ENCODE measurements at regions not wholly inside any gene's neighbourhood (a gene's known extent, or its start where the extent isn't known, plus 50 kb on each side); places are given as distances from the start of the nearest gene placed in this dataset.

DNA sequence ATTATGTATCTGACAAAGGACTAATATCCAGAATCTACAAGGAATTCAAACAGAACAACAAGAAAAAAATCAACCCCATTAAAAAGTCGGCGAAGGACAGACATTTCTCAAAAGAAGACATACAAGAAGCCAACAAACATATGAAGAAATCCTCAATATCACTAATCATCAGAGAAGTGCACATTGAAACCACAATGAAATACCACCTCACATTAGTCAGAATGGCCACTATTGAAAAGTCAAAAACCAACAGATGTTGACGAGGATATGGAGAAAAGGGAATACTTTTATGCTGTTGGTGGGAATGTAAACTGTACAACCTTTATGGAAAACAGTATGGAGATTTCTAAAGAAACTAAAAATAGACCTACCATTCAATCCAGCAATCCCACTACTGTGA lies 233.1 kb upstream of the PLSCR5 start:
- DNase-seq (ENCODE audit: low spot score) = no peak

GRCh38 chr3:146834917-146835316 lies 229.8 kb upstream of the PLSCR5 start:
- DNase-seq (ENCODE audit: low spot score) = no peak

GRCh38 chr3:146832857-146833458 lies 227.8 kb upstream of the PLSCR5 start:
- DNase-seq (ENCODE audit: low spot score) = no peak

DNA sequence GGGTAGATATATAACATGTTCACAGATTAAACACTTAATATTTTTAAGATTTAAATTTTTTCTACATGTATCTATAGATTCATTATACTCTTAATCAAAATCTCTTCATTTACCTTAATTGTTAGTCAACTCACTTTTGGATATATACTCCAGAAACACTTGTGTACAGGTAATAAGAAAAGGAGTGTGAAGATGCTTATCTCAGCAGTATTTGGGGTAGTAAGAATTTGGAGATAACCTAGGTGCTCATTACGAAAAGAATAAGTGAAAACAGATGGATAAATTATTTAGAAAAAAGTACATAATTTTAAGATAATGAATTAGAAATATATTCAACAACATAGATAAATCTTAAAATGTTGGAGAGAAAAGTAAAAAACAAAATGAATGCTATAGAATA lies 226.5 kb upstream of the PLSCR5 start:
- no peak for DNase-seq (ENCODE audit: low spot score)

DNA sequence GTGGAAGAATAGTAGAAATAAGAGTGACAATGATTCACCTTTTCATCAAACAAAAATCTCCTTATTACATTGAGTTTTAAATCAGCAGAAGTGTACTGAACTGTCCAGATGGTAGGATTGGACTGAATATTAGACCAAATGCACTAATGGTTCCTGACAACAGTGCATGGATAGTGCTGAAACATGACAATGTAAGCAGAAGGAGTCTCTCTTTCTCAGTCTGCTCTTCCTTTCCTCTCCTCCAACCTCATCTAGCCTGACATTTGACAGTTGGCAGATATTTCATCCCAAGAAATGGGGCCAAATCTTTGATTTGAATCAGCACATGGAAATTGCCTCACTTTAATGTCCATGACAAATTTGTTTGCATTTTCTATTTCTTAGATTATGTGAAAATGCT lies 225.1 kb upstream of the PLSCR5 start:
- no peak for DNase-seq (ENCODE audit: low spot score)

DNA sequence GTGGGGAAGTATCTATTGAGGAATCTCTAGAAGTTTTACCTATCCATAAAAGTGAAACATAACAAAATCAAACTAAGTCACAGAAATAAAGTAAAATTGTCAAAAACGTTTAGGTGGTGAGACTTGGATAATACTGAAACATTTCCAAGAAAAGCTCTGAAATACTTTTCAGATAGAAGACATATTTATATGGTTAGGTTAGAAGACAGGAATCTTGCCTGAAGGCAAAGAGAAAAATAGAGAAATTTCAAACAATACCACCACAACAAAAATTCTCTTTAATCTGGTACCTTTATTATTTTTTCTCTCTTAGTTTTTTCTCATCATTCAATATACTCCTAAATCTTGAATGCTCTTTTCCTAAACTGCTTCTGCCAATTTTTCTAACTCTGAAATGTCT lies 222.7 kb upstream of the PLSCR5 start:
- DNase-seq (ENCODE audit: low spot score) = no peak

GRCh38 chr3:146823622-146824021 lies 218.5 kb upstream of the PLSCR5 start:
- DNase-seq (ENCODE audit: low spot score) = no peak

- no peak for DNase-seq (ENCODE audit: low spot score)
Measured at GRCh38 chr3:146818866-146819265, 213.7 kb upstream of the PLSCR5 start.

GRCh38 chr3:146818301-146818700 lies 213.2 kb upstream of the PLSCR5 start:
- DNase-seq (ENCODE audit: low spot score) = no peak

DNA sequence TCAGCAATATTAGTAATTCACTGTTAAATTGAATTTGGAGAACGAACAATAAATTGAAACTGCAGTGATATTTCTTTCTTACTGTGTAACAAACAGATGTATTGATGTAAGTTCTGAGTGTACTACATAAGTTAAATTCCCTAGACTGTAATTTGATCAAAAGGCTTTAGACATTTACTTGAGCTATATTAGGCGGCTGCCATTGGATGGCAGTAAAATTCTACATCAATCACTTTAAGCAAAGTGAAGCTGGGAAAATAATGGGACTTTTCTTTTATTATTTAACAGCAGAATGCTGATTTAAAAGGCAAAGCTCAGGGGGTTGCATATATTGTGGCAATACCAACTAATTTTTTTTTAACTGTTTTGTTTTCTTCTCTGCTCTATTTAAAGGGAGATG lies 212.6 kb upstream of the PLSCR5 start:
- no peak for DNase-seq (ENCODE audit: low spot score)

- DNase-seq (ENCODE audit: low spot score) = no peak
Measured at GRCh38 chr3:146814601-146815315, 209.6 kb upstream of the PLSCR5 start.

- DNase-seq (ENCODE audit: low spot score) = no peak
Measured at GRCh38 chr3:146813496-146813895, 208.3 kb upstream of the PLSCR5 start.

GRCh38 chr3:146803745-146804144 lies 198.6 kb upstream of the PLSCR5 start:
- no peak for DNase-seq (ENCODE audit: low spot score)

- no peak for DNase-seq (ENCODE audit: low spot score)
Measured at GRCh38 chr3:146801492-146801891, 196.3 kb upstream of the PLSCR5 start.

DNA sequence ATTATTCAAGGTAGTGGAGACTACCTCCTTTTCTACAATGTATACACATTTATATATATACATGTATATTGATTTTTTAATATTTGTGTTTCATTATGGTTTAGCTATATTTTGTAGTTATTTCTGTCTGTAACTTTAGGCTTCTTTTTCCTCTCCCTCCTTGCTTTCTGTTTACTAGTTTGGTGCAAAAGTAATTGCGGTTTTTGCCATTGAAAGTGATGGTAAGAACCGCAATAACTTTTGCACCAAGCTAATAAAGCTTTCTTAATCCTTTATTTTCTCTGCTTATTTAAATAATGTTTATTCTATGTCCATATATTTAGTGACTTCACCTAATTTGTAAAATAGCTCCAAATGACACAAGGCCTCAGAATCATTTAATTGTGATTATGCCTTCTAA lies 195.3 kb upstream of the PLSCR5 start:
- DNase-seq (ENCODE audit: low spot score) = no peak

GRCh38 chr3:146796078-146796477 lies 190.9 kb upstream of the PLSCR5 start:
- DNase-seq (ENCODE audit: low spot score) = no peak

DNA sequence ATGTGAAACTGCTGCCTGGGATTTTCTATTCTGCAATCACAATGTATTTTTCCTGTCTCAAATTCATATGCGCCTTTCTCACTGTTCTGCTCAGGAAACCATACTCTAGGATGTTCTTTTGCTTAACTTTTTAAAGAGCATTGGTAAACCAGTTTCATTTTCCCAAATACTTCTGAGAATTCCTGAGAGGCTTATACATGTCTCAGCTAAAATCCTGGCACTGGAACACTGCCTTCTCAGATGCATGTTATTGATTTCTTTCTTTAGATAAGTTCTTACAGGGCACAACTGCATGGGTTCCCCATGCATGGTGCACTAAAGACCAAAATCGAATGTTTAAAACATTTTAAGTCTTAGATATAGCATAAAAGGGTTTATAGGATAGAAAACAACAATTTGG lies 178.3 kb upstream of the PLSCR5 start:
- DNase-seq (ENCODE audit: low spot score) = no peak

DNA sequence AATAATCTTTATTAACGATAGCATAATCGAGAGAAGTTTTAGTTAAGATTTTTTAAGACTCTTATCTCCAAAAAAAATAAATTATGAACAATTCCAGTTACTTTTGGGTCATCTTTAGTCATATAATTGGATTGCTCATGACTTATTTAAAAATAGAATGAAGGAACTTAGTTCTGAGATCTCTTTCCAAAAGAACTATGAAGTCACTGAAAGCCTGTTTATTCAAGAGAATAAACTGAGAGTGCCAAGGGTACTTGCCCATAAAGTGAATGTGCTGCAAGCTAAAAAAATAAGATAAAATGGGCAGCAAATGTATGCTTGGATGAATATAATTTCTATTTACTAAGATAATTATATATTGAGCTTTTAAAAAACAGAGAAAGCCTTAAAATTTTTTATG lies 176.5 kb upstream of the PLSCR5 start:
- DNase-seq (ENCODE audit: low spot score) = no peak

DNA sequence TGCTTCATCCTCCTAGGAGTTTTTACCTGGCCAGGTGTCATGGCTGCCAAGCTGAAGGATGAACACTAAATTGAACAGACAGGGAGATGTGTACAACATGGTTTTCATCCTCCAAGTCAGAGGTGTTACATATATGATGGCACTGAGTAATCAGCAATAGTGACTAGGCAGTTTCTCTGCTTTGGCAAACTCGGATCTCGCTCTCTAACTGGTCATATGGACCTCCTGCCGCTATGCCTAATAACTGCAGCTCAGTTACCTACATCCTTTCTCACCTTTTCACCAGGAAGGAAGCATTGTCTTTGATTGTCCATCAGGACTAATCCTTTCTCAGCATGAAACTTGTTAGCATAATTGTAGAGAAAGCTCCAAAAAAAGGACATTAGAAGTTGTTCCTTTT lies 175.9 kb upstream of the PLSCR5 start:
- no peak for DNase-seq (ENCODE audit: low spot score)

- no peak for DNase-seq (ENCODE audit: low spot score)
Measured at GRCh38 chr3:146780251-146780650, 175.1 kb upstream of the PLSCR5 start.

DNA sequence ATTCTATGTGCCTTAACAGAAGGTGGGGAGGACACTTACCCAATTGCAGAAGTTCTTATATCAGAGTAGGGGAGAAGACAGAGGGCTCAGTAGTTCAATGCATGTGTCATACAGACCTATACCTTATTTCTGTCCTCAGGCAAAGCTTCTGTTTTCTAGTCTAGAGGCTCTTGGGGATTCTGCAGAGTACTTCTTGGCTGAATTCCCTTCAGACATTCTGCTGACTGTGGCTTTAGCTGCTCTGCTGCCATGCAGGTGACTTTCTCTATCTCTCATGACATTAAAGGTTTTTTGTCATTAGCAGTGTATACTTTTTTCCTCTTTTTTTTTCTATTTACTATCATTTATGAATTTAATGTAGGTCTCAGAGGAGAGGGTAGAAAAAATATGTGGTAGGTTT lies 172.8 kb upstream of the PLSCR5 start:
- no peak for DNase-seq (ENCODE audit: low spot score)

GRCh38 chr3:146772211-146772743 lies 167.1 kb upstream of the PLSCR5 start:
- DNase-seq (ENCODE audit: low spot score) = no peak

GRCh38 chr3:146770881-146771280 lies 165.7 kb upstream of the PLSCR5 start:
- no peak for DNase-seq (ENCODE audit: low spot score)

- no peak for DNase-seq (ENCODE audit: low spot score)
Measured at GRCh38 chr3:146770301-146770700, 165.2 kb upstream of the PLSCR5 start.
